ENCODE measurements at regions not wholly inside any gene's neighbourhood (a gene's known extent, or its start where the extent isn't known, plus 50 kb on each side); places are given as distances from the start of the nearest gene placed in this dataset.

- TF ChIP-seq TAF1 (IDR thresholded peaks at IDR 0.05; ENCODE audit: low read depth, low read length) (no peak), POLR2A (IDR thresholded peaks at IDR 0.05; ENCODE audit: low read depth, low read length) (no peak), POLR2AphosphoS5 (IDR thresholded peaks at IDR 0.05; ENCODE audit: low read depth, low read length) (no peak), POU2F2 (IDR thresholded peaks at IDR 0.05; ENCODE audit: low read depth, low read length) (no peak)
Observed at GRCh38 chr2:120463527-120463926, 117.6 kb downstream of the INHBB start.

Measured in GM12891 (cell line).